AG04450 (cell line): ENCODE measurements at regions not wholly inside any gene's neighbourhood (a gene's known extent, or its start where the extent isn't known, plus 50 kb on each side); places are given as distances from the start of the nearest gene placed in this dataset.
A peak's percentile ranks its signal among the peaks of the same experiment; 100 is the strongest.

Source experiments
- CTCF ChIA-PET: fragments of 300-600, 350-600 bp; formaldehyde crosslinking; extraction: SDS; loops from one replicate; lab custom pipeline; 2022; ENCODE audit warnings: antibody characterized with exemption, inconsistent platforms; lab: Charles Lee
- POLR2A ChIA-PET: fragments of 350-600 bp; formaldehyde crosslinking; extraction: SDS; loops from one replicate; lab custom pipeline; 2021; ENCODE audit warnings: antibody characterized with exemption, inconsistent platforms; lab: Yijun Ruan, JAX
- DNase-seq: peaks from one replicate; pipeline ENCODE4 v3.0.0-alpha.2; 2011; ENCODE audit warnings: low read depth, low spot score
- H3K27ac ChIP-seq: one replicate; pipeline ENCODE4 v1.5.1; 2012; ENCODE audit warnings: low read depth, low read length, control low read depth
- H3K27me3 ChIP-seq: one replicate; pipeline ENCODE4 v1.6.0; 2012; ENCODE audit warnings: low read length; ENCODE audit not compliant: control insufficient read depth, insufficient read depth
- H3K4me3 ChIP-seq: 2 replicates; pipeline ENCODE4 v1.5.1; 2011; ENCODE audit warnings: mild to moderate bottlenecking, low read depth, low read length, control low read depth
- H3K9me3 ChIP-seq: 2 replicates; pipeline ENCODE4 v1.5.1; 2012; ENCODE audit warnings: low read length; ENCODE audit not compliant: control insufficient read depth, insufficient read depth
- TF ChIP-seq, protein P1 (sequence below): IDR thresholded peaks from 2 replicates; pipeline ENCODE4 v1.5.1; 2011; ENCODE audit warnings: low read depth, low read length, control low read depth, inconsistent platforms

DNA sequence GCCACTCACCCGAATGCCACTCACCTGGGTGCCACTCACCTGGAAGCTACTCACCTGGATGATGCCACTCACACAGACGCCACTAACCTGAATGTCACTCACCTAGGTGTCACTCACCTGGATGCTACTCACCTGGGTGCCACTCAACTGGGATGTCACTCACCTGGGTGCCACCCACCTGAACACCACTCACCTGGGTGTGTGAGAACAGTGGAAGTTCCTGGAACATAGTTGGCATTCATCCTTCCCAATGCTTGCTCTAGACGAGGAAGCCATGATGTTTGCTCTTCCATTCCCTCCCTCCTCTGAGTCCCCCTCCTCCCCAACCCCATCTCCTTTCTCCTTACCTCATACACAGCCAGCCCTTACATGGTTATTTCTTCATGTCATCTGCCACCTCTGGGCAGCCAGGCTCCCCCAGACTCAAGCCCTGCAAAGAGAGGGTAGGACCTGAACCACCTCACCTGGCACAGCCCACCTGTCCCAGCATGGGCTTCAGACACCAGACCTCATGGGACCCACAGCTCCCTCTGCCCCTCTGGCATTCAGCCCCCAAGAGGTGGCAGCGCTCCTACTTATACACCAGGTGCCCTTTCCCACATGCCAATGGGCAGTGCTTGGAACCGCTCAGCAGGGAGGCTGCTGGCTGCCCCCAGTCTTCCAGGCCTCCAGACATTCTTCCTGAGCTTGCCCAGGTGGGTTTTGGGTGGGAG, 171.8 kb upstream of the FOXF1 start:
- no peak for DNase-seq
- Histone ChIP-seq H3K9me3 (peaks cover 13% of the 10 kb centered on the region), H3K4me3 (no peak overlapping the region), H3K27ac (no peak overlapping the region), H3K27me3 (peaks cover 2% of the 10 kb centered on the region)
- CTCF ChIA-PET = no interaction called here
- TF ChIP-seq, protein P1, sequence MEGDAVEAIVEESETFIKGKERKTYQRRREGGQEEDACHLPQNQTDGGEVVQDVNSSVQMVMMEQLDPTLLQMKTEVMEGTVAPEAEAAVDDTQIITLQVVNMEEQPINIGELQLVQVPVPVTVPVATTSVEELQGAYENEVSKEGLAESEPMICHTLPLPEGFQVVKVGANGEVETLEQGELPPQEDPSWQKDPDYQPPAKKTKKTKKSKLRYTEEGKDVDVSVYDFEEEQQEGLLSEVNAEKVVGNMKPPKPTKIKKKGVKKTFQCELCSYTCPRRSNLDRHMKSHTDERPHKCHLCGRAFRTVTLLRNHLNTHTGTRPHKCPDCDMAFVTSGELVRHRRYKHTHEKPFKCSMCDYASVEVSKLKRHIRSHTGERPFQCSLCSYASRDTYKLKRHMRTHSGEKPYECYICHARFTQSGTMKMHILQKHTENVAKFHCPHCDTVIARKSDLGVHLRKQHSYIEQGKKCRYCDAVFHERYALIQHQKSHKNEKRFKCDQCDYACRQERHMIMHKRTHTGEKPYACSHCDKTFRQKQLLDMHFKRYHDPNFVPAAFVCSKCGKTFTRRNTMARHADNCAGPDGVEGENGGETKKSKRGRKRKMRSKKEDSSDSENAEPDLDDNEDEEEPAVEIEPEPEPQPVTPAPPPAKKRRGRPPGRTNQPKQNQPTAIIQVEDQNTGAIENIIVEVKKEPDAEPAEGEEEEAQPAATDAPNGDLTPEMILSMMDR = no peak
- POLR2A ChIA-PET = no interaction called here

GRCh38 chr16:86342161-86342834, 168.0 kb upstream of the FOXF1 start:
- Histone ChIP-seq H3K9me3 (peaks cover 9% of the 10 kb centered on the region), H3K27me3 (no peaks in the 10 kb centered on the region), H3K4me3 (no peak overlapping the region), H3K27ac (no peak overlapping the region)
- ChIA-PET POLR2A (interaction anchor here (1.1 to 1.4 kb wide), 2 partner anchors 36 to 55 kb away, joined by 3 to 5 read pairs; no protein-coding TSS in a partner anchor), CTCF (interaction anchor here (0.5 to 1.2 kb wide), 3 partner anchors 42 to 269 kb away, joined by 3 to 5 read pairs (median 4); no protein-coding TSS in a partner anchor)
- DNase-seq = no peak
- TF ChIP-seq, protein P1 = no peak

GRCh38 chr16:86343027-86343795, 167.1 kb upstream of the FOXF1 start:
- TF ChIP-seq, protein P1 = no peak
- peak overlapping the region; percentile 94 for H3K27ac ChIP-seq
- ChIA-PET POLR2A (interaction anchor here (0.6 to 1.4 kb wide), 5 partner anchors 11 to 92 kb away, joined by 3 to 5 read pairs (median 3); no protein-coding TSS in a partner anchor), CTCF (interaction anchor here (0.7 to 1.2 kb wide), 2 partner anchors 41 to 90 kb away, joined by 3 to 4 read pairs; no protein-coding TSS in a partner anchor)
- no peaks in the 10 kb centered on the region for H3K27me3 ChIP-seq
- H3K4me3 ChIP-seq = peak overlapping the region; percentile 5; the same call in 1 of the 2 replicates
- peaks cover 9% of the 10 kb centered on the region for H3K9me3 ChIP-seq
- DNase-seq = peak; percentile 72

GRCh38 chr16:86343796-86344585, 166.3 kb upstream of the FOXF1 start:
- ChIA-PET CTCF (interaction anchor here (1.1 kb wide), 1 partner anchor 176 kb away, joined by 3 read pairs; no protein-coding TSS in a partner anchor), POLR2A (interaction anchor here (0.6 kb wide), 2 partner anchors 16 to 93 kb away, joined by 3 to 4 read pairs; no protein-coding TSS in a partner anchor)
- Histone ChIP-seq H3K27ac (peak overlapping the region; percentile 94), H3K27me3 (no peaks in the 10 kb centered on the region), H3K9me3 (peaks cover 9% of the 10 kb centered on the region), H3K4me3 (no peak overlapping the region)
- DNase-seq = no peak
- TF ChIP-seq, protein P1 = no peak
